GM19438 (cell line): ENCODE measurements at regions not wholly inside any gene's neighbourhood (a gene's known extent, or its start where the extent isn't known, plus 50 kb on each side); places are given as distances from the start of the nearest gene placed in this dataset.
"Not testable (repeated sequence)": the region's sequence is repeated elsewhere in the genome, so short reads cannot be mapped to it uniquely, and the experiment has no call there.

Source experiments
- ATAC-seq: cut with Tn5 transposase; IDR thresholded peaks from one replicate; pipeline ENCODE4 v1.9.1; 2021; ENCODE audit warnings: low read depth; ENCODE audit not compliant: unreplicated experiment

DNA sequence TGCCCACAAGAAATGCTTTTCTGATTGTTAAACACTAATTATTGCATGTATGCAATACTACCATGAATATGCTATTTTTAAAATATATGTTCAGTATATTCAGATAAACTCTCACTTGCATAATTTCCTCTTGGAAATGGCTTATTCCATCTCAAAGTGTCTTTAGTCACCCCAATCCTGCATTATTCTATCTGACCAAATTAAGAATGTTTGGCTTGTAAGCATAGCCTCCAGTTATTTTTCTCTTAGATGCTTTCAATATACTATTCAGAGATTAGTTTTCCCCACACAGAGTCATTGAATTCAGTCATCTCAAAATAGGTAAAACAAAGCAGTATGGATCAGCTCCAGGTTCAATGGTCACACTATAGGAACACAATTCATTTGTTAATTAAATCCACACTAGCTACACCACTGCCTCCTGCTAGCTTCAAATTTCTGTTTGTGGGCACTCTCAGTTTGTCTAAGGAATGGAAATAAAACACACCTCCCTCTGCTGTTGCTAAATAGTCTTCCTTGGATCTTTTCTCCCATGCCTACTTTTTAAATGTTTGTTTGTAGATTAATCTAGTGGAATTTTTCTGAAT is 134.6 kb upstream of the TBCA start:
- ATAC-seq, result no peak

DNA sequence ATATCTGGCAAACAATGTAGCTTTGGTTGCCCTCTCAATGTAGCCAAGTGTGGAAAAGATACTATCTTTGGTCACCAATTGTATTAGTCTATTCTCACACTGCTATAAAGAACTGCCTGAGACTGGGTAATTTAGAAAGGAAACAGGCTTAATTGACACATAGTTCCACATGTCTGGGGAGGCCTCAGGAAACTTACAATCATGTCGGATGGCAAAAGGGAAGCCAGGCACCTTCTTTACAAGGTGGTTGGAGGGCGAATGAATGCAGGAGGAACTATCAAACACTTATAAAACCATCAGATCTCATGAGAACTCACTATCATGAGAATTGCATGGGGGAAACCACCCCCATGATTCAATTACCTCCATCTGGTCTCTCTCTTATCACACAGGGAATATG is 133.1 kb upstream of the TBCA start:
- no peak for ATAC-seq

DNA sequence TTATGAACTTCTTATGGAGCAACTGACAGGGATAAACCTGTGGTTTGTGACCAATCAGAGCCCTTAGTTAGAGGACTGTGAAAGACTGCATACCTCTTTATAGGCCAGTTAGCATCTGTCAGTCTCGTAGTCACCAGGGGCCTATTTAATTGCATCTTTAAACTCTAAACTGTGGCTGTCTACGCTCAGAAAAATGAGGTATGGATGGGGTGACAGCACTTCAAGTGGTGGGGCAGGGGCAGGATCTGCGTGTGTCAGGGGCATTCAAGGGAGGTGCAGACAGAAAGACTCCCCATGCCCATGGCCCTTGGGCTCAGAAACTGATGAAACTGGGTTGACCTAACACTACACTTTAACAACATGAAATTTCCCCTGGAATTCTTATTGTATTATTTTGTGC is 132.6 kb upstream of the TBCA start:
- no peak for ATAC-seq

- ATAC-seq, result no peak
Observed at GRCh38 chr5:77907786-77908185, 131.6 kb upstream of the TBCA start.

DNA sequence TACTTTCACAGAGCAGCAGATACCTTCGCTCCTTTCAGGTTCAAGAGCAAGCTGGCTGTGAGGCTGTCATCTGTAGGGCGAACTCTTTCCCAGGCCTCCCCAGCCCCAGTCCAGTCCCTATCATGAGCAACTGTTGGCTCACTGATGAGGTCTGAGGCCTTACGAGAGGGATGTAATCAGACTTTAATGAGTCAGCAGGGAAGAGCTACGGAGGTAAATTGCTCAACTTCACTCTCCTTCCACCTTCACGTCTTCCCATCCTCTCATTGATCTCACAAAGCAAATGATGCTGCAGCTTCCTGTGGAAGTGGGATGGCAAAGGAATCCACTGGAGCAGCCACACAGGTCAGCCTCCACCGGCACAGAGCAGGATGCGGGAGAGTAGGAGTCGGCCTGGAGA is 130.7 kb upstream of the TBCA start:
- ATAC-seq, result no peak

- no peak for ATAC-seq
Observed at GRCh38 chr5:77904362-77904761, 128.2 kb upstream of the TBCA start.

DNA sequence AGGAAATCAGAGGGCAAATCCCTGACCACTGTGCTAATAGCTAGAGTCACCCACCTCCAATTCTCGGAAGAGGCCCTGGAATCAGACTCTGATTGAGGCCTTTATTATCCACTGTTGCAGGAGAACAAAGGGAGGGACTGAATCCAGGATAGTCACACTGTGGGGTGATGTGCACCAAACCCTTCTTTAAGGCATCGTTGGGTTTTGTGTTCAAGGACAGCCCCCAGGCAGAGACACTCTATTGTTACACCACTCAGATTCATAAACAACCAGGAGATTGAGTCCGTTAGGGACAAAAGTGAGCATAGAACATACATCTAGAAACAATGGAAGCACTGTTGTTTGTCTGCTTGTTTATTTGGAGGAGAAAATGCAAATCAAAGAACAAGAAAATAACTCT is 124.6 kb upstream of the TBCA start:
- ATAC-seq, result no peak

DNA sequence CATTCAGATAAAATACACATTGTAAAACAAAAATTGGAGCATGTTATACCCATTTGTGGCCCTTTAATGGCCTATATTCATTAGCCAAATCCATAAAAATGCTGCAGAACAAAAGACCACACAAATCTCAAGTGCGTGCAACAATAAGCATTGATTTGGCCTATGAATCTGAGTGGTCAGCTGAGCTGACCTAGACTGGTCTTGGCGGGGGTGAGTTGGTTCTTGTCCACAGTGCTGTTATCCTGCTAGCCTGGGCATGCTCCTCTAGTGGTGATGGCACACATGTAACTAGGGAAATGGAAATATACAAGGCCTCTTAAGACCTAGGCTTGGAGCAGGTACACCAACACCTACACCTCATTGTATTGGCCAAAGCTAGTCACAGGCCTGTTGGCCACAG is 122.2 kb upstream of the TBCA start:
- ATAC-seq, result no peak

GRCh38 chr5:77896338-77896737 is 120.2 kb upstream of the TBCA start:
- no peak for ATAC-seq

DNA sequence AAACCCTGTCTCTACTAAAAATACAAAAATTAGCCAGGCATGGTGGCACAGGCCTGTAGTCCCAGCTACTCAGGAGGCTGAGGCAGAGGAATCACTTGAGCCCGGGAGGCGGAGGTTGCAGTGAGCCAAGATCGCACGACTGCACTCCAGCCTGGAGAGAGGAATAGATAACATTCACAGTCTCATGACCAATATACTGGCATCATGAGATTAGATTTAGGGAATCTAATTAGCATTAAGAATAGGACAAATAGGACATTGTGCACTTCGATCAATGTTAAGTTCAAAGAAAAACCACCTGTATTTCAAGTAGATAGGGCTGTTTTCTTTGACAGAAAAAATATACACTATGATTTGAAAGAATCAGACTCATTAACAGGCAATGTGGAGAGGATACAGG is 118.0 kb upstream of the TBCA start:
- ATAC-seq, result not testable (repeated sequence)

DNA sequence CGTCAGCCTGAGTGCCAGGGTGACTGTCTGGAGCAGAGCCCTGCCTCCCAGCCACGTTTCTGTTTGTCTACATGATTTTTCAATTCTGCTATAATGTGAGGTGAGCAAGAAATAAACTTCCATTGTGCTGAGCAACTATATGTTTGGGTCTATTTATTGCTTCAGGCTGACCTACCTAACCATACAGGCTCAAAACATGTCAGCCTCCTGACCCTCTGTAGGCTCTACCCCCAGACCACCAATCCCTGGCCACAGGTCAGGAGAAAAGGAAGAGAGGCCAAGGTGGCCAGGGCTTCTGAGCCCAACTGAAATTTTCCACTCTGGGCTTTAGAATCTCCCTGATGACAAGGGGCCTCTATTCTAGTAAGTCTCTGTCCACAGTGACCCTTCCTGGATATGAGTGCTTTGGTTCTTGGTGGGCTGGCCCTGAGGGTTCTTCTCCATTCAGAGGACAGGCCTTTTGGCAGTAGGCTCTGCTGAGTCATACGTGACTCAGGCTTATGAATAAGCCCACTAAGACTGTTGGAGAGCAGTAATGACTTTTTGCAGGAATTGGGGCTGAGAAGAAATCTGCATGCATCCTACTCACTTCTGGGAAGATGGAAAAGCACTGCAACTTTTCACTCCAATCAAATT is 117.2 kb upstream of the TBCA start:
- no peak for ATAC-seq

DNA sequence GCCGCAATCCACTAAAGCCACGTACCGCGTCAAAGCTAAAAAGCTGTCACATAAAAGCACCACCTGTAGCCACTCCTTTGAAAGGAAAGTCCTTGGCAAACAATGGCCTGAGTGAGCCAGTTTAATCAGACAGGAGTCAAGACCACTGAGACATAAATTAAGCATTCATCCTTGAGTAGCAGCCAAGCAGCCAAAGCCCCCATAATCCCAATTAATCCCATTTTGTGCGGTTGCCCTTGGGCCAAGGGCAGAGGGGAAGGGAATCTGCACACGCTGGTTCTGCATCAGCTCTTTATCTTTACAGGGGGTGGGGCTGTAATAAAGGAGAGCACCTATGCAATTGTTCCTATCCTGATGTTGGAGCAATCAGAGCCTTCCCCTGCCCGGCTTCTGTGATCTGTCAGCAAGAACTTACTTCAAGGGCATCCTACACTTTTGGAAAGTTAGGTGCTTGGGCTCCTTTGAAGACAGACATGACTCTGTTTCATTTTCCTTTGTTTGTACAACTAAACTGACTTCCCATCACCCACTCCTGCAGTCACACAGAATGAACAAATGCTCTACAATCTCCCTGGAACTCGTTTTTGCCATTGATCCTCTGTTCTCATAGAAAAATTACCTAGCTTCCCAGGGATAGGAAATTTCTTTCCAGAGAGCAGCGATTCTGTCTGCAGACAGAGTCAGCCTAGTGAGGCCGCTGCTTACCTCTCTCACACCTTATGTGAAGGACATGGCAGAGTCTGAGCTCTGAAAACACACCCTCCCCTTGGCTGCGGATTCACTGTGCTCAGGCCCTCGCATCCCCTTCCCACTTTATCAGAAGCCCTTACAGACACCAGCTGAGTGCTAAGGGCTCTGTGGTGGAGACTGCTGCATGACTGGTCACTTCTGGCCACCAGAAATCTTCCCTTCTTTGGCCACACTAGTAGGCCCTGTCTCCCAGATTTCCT is 116.2 kb upstream of the TBCA start:
- no peak for ATAC-seq

DNA sequence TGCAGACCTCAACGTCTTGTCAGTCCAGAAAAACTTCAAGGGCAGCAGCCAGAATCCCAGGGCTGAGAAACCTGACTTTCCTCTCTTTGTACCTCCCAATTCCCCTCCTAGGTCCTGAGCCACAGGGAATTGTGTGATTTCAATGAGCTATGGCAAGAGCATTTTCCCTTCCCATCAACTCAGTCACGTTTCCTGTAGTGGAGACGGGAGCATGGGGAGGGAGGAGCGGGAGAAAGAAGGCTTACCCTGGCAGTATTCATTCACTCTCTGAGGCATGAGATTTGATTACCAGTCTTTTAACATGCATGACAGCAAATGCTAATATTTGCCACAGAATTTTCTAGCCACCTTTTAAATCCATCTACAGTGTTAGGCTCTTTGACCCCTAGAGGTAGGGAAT is 109.4 kb upstream of the TBCA start:
- ATAC-seq, result no peak

- ATAC-seq, result no peak
Observed at GRCh38 chr5:77882670-77883257, 106.6 kb upstream of the TBCA start.

- no peak for ATAC-seq
Observed at GRCh38 chr5:77881528-77881927, 105.4 kb upstream of the TBCA start.

DNA sequence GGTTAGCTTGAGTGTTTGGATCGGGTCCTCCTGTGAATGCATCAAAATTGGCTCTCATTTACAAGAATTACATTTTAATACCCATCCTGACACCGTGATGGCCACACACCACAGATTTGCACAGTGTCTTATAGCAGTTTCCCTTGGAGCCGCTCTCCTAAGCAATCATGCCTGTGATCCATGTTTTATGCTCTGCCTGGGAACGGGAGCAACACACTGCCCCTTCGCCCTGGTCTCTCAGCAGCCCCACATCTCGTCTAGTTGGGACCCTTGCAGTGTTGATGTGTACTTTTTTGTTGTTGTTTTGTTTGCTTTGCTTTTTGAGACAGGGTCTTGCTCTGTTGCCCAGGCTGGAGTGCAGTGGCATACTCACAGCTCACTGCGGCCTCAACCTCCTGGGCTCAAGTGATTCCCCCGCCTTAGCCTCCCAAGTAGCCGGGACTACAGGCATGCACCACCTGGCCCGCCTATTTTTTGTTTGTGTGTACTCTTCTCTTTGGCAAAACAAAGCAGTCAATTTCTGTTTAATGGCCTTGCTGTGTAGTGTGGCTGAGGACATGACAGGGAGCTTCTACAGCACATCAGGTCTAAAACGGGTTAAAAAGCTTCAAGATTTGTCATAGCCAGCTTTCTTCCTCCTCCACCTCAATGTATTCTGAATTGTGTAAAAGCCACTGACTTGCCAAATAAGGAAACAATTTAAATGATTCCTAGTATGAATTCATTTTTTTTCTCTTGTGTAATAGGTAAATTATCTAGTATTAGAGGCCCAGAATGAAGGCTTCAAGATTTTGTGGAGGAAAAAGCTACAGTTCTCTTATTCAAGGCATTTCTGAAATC is 101.6 kb upstream of the TBCA start:
- no peak for ATAC-seq

GRCh38 chr5:77876862-77877502 is 100.8 kb upstream of the TBCA start:
- ATAC-seq, result no peak

DNA sequence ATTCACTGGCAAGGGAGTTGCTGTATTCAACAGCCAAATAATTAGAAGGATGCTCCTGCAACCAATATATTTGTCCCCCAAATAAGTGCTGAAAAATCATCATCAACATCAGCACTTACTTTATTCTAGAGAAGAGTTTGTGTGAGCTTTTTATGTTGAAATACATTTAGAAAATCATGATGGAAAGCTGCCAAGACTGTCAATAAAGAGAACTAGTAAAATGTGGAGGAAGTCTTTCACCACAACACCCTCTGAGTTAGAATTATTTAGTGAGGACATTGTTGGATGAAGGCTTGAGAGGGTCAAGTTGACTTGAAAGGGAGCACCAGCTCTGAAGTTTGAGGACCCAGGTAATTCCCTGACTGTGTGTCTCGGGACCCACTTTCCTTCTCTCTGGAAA is 100.2 kb upstream of the TBCA start:
- no peak for ATAC-seq

GRCh38 chr5:77874691-77875090 is 98.6 kb upstream of the TBCA start:
- no peak for ATAC-seq

- ATAC-seq, result no peak
Observed at GRCh38 chr5:77873239-77873638, 97.1 kb upstream of the TBCA start.
